GM21576 (cell line): ENCODE measurements at regions not wholly inside any gene's neighbourhood (a gene's known extent, or its start where the extent isn't known, plus 50 kb on each side); places are given as distances from the start of the nearest gene placed in this dataset.

Source experiments
- ATAC-seq: cut with Tn5 transposase; IDR thresholded peaks from one replicate; pipeline ENCODE4 v1.9.1; 2021; ENCODE audit warnings: mild to moderate bottlenecking, moderate library complexity; ENCODE audit not compliant: unreplicated experiment

GRCh38 chr5:146940295-146940694, 61.7 kb upstream of the PPP2R2B start:
- no peak for ATAC-seq

GRCh38 chr5:146944019-146944418, 65.5 kb upstream of the PPP2R2B start:
- no peak for ATAC-seq

- ATAC-seq, result no peak
These were observed 66.4 kb upstream of the PPP2R2B start for GRCh38 chr5:146944764-146945616.

- no peak for ATAC-seq
These were observed 67.1 kb upstream of the PPP2R2B start for GRCh38 chr5:146945617-146946084.

- ATAC-seq, result peak; percentile 66
These were observed 68.8 kb upstream of the PPP2R2B start for GRCh38 chr5:146947181-146947941.

GRCh38 chr5:146948666-146949065, 70.1 kb upstream of the PPP2R2B start:
- no peak for ATAC-seq

- ATAC-seq, result no peak
These were observed 73.6 kb upstream of the PPP2R2B start for GRCh38 chr5:146952168-146952567.

- no peak for ATAC-seq
These were observed 77.7 kb upstream of the PPP2R2B start for GRCh38 chr5:146956217-146956616.

- no peak for ATAC-seq
These were observed 80.8 kb upstream of the PPP2R2B start for GRCh38 chr5:146959360-146959759.

GRCh38 chr5:146962801-146963355, 84.3 kb upstream of the PPP2R2B start:
- ATAC-seq, result no peak

GRCh38 chr5:146965761-146966659, 87.5 kb upstream of the PPP2R2B start:
- peak; percentile 96 for ATAC-seq

- ATAC-seq, result no peak
These were observed 89.1 kb upstream of the PPP2R2B start for GRCh38 chr5:146967646-146968045.

GRCh38 chr5:146971401-146971800, 92.8 kb upstream of the PPP2R2B start:
- no peak for ATAC-seq

- no peak for ATAC-seq
These were observed 107.9 kb upstream of the PPP2R2B start for GRCh38 chr5:146986469-146986868.

- ATAC-seq, result no peak
These were observed 115.4 kb upstream of the PPP2R2B start for GRCh38 chr5:146993876-146994530.

GRCh38 chr5:146995878-146996277, 117.3 kb upstream of the PPP2R2B start:
- no peak for ATAC-seq

- ATAC-seq, result no peak
These were observed 136.8 kb upstream of the PPP2R2B start for GRCh38 chr5:147015405-147015804.

GRCh38 chr5:147017191-147017590, 138.6 kb upstream of the PPP2R2B start:
- no peak for ATAC-seq

- ATAC-seq, result no peak
These were observed 139.1 kb upstream of the PPP2R2B start for GRCh38 chr5:147017621-147018020.

GRCh38 chr5:147018812-147019211, 140.3 kb upstream of the PPP2R2B start:
- ATAC-seq, result no peak
